Forelimb muscle (tissue), 1 donor: ENCODE measurements at regions not wholly inside any gene's neighbourhood (a gene's known extent, or its start where the extent isn't known, plus 50 kb on each side); places are given as distances from the start of the nearest gene placed in this dataset.

Experiments
- DNase-seq: peaks from one replicate; pipeline ENCODE4 v3.0.0-alpha.2; 2013; ENCODE audit warnings: low read depth

DNA sequence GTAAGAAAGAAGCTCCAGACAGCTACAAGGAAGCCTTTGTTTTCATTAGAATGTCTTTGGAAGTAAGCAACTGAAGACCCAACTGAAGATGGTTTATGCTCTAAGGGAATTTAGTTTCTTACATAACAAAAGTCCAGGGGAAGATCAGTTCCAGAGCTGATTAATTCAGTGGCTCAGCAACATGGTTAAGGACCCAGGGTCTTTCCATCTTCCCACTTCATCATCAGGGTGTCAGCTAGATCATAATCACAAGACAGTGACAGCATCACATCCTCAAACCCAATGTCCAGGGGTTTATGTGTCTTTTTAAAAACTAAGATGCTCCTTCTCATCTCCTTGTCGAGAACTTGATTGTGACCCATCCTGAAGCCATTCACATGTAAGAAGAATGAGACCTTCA, 119.7 kb upstream of the PRDM1 start:
- DNase-seq, result no peak

DNA sequence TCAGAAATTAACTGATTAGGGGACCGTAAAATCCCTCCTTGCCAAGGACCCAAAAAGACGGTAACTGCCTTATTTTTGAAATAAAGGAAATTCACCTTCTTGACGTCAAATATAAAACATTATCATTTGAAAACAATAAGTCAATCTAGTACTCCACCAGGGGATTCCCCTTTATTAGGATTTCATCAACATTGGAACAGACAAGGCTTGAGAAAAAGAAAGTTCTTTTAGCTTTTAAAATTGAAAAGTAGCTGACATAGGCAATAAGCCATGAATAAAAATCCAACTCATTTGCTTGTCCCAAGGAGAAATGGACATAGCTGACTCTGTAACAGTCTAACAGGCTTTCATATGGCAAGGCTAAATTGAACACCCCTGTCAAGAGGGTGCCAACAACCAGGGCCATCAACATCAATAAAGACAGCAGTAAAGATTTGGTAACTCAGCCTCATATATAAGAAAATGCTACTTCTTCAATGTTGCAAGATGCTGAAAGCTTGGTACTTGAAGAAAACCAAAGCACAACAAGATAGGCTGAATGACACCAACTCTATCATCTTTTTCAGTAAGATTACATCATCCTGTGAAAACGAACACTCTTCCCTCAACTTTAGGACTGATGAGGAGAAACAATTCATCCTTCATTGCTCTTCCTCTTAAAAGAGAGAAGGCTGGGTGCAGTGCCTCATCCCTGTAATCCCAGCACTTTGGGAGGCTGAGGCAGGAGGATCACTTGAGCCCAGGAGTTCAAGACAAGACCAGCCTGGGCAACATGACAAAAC, 121.0 kb upstream of the PRDM1 start:
- DNase-seq, result no peak

DNA sequence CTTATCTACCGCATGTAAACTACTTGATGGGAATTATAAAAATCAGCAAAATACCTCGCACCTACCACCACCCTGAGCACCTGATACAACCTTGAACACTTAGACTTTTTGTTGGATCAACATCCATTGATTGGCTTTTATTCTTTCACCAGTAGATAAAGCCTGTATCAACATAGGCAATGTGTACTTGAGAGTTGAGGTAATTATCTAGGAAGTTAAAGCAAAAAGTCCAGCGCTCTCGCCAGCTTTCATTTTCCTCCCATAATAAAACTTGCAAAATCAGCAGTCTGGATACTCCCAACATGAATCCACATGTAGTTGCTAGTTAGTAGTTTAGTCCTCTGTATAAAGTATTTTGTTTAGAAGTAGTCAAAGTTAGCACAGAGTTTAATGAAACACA, 132.0 kb upstream of the PRDM1 start:
- no peak for DNase-seq

DNA sequence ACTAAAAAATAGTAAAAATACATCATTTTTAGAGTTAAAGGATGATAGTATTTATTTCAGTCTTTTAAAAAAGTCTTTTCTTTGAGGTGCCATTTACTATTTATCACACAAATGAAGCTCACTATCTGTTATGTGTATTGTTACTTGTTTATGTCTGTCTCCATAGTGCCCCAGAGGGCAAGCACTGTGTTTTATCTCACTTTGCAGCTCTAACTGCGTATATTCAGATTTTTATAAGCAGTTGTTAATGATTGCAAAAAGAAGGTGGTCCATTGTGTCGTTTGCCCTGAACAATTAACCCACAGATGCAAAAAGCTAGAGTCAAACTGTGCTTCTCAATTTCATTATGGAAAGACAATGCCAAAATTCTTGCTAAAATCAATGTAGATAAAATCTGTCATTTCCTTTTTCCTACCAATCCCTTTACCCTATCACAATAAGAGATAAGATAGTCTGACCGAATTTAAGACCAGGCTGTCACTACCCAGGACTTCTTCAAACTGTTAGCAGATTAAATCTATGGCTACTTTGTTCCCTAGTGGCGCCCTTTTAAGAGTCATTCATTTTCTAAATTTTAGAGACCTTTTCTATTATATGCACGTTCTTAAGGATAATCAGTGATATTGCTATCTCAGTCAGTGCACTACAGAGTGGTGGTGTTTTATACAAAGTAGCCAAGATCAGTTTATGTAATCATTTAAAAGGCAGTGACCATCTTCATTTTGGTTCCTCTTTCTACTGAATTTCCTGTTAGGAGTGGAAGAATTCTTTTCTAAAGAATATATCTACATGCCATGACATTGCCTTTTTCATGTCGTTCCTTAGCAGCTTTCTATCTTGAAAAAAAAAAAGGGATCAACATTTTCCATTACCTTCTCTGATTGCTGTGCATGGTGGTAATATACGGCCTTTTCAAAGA, 133.1 kb upstream of the PRDM1 start:
- no peak for DNase-seq

DNA sequence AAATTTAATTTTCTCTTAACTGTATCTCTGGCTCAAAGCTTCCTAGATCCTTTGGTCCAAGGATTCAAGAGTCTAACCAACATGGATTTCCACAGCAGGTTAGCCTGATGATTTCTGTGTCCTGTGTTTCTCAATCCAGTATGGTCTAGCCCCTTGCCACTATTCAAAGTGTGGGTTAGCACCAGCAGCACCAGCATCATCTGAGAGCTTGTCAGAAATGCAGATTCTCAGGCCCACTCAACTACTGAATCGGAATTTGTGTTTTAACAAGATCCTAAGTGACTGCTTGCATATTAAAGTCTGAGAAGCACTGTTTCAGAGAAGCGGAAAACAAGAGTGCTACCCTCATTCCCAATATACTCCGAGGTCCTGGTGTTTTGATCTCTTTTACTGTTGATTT, 133.8 kb upstream of the PRDM1 start:
- DNase-seq, result no peak

DNA sequence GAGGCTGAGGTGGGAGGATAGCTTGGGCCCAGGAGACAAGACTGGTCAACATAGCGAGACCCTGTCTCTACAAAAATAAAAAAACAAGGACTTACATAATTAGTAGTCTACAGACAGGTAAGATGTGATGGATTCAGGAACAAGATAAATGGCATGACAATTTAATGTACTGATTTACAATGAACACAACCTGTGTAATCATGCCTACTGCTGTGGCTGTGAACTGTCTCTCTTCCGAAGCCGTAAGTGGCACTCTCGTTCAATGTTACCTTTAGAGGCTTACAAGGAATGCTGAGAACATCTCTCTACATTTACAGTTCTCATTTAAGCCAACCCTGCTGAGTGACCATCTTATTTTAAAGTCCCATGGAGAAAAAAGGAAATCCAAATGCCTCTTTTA, 134.8 kb upstream of the PRDM1 start:
- no peak for DNase-seq

DNA sequence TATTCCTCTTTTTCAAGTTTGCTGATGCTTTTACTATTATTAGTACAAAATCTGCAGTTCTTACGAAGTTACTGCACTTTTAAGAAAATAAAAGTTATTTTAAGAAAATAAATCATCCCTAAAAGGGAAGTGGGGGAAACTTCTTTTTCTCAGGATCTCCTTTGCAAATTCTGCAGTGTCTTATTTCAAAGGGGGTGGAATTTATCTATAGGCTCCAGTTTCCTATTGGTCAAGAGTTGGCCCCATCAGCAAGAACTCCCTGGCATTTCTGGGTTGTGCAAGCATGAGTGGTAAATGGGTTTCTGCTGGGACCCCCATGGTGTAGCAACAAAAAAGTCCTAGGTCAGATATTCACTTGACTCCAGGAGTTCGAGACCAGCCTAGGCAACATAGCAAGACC, 136.3 kb upstream of the PRDM1 start:
- DNase-seq, result no peak

DNA sequence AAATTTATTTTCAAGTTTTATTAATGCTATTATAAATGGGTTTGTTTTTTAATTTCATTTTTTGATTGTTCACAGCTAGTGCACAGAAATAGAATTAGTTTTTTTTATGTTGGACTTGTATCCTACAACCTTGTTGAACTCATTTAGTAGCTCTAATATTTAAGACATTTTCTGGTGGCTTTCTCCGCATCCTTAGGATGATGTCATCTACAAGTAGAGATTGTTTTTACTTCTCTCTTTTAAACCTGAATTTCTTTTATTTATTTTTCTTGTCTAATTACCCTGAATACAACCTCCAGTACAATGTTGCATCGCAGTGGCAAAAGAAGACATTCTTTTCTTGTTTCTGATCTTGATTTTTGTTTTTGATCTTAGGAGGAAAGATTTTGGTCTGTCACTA, 142.6 kb upstream of the PRDM1 start:
- no peak for DNase-seq

DNA sequence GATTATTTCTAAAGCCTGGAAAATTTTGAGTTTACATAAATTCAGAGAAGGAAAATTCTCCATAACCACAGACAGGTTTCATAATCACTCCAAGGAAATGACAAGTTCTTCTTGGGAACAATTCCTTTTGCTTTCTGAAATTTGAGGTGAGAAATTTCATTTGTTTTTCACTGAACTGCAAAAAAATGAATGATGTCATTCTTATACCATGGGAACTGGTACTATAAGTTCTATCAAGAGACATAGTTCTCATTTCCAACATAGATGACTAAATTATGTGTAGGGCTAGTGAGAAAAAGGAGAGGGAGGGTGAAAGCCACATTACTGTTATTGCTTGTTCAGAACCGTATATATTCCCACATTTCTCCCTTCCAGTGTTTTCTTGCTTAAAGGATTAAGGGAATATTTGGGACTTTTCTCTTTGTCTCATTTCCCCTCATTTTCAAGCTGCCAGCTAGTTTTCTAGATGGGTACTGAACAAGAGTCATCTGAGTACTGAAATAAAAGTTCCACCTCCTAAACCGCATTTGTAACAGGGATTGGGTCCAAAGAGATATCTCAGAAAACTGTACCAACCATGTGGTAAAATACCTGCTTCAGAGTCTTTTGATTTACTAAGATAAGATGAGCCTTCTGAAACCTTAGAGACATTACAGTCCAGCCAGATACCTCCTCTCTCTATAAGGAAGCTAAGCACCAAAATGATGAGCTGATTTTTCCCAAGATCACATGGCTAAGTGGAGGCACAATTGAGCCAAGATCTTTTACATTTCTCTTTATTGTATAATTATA, 144.3 kb upstream of the PRDM1 start:
- DNase-seq, result no peak

DNA sequence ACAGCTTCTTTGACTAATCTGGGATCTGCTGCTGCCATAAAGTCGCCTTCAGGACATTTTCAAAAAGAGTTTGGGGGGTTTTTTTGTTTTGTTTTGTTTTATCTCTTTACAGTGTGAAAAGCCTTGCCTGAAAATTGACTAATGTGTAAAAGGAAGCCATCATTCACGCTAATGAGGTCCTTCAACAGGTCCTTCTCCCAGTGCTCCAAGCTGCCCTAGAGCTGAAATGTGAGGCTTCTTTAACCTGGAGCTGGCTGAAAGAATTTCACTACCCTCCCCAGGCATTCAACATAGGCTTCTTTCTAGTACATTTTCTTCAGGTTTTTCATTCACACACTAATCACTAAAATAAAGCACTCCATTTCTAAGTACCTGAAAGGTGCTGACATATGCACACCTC, 145.1 kb upstream of the PRDM1 start:
- no peak for DNase-seq

DNA sequence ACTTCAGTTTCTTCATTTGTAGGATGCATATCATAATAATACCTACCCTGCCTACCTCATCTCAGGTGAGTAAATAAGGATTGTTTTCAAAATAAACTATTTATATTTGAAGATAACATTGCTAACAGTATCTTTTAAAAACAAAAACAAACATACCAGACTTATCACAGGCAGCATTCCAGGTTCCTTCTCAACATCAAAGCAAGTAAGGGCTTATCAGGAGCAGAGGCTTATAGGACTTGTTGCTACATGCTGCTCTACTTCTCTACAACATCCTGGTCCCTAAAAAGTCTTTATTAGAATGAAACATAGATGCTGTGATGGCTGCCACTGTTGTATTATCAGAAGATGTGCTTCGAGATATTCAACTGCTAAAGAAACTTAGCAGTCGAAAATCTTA, 149.2 kb upstream of the PRDM1 start:
- no peak for DNase-seq

DNA sequence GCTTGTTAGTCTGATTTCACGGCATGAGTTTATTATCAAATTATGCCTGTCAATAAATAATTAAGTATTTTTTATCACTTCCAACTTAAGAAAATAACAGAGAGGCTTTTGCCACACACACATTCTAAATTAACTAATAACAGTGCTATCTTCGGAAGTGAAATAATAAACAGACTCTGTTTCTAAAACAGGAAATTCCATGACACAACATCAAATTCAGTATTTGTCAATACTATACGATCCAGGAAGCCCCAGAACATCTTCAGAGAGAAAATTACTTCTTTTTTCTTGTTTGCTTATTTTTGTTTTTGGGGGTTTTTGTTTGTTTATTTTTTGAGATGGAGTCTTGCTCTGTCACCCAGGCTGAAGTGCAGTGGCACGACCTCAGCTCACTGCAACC, 150.7 kb upstream of the PRDM1 start:
- no peak for DNase-seq

DNA sequence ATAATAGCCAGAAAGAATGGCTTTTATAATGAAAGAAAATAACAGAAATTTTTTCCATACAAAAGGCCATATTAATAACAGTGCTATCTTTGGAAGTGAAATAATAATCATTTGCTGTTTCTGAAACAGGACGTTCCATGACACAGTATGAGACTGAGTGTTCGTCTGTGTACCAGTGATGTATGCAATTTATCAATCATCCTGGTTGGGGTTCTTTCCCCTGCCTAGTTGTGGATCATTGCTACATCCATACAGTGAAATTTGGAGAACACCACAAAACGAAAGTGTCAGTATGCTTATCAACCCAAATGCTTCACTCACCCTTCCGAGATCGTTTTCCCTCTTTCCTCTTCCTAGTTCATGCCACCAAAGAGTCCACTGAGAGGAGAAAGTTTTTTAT, 151.4 kb upstream of the PRDM1 start:
- no peak for DNase-seq

DNA sequence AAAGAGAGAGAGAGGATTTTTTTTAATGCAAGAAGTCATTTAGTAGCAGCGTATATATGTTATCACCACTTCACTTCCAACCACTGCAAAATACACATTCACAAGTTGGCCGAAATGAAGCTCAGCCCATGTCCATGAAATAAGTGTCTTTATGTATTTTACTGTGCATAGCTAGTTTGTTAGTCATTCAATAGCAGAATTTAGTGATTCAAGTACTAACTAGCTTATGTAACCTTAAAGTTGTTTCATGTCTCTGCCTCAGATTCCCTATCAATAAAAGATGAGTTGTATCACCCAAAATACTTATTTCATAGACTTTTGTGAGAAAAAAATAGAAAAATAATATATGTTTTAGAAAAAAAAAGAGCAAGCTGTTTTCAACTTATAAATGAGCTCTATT, 153.7 kb upstream of the PRDM1 start:
- DNase-seq, result no peak

DNA sequence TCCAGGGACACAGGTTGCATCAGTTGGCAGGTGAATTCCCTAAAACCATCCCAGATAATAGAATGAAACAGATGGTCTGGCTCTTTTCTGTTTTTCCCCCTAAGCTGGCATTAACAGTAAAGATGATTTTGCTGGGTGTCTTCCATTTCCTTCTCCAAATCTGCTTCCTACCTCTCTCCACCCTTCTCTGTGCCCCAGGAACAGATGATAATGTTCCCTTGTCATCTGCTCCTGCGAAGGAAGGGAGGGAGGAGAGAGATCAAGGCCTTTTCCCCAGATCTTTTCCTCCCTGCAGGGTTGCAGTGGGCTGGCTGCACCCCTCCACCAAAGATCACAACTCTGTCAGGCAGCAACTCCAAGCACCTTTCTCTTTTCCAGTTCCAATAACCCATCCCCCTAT, 156.5 kb upstream of the PRDM1 start:
- DNase-seq, result no peak

DNA sequence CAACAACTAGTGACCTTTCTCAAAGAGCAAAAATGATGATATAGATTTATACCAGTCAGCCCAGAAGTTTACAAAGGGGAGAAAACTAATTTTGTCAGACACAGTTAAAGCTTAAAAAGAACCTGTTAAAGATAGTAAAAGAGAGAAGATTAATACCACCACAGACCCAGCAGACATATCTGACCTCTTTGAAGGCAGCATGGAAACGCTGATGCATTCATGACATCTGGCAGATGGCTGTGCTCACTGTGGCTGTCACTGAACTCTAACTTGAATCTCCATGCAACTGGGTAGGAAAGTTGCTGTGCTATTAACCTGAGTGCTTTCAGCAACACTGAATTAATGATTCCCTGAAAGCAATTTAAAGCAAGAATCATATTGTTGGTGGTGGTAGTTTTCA, 159.8 kb upstream of the PRDM1 start:
- no peak for DNase-seq

DNA sequence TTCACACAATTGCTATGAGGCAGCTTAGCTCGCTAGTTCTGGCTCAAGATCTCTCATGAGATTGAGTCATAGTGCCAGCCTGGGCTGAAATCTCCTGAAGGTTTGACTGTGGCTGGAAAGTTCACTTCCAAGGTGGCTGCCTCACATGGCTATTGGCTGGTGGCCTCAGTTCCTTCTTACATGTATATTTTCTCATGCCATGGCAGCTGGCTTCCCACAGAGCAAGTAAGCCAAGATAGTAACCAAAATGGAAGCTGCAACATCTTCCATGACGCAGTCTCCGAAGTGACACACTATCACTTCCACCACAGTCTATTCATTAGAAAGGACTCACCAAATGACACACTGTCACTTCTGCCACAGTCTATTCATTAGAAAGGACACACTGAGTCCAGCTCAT, 160.4 kb upstream of the PRDM1 start:
- no peak for DNase-seq

DNA sequence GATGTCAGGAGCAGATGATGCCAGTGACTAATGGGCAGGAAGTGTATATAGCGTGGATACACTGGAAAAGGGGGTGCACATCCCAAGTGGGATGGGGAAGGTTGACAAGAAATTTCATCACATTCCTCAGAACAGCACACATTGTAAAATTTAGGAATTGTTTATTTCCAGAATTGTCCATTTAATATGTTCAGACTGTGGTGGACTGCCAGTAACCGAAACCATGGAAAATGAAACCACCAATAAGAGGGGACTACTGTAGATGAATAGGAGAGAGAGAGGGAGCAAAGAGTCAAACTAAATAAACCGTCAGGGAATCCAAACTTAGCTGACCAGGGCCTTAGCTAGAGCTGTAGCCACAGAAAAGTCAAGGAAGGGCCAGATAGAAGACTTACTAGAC, 164.4 kb upstream of the PRDM1 start:
- no peak for DNase-seq

DNA sequence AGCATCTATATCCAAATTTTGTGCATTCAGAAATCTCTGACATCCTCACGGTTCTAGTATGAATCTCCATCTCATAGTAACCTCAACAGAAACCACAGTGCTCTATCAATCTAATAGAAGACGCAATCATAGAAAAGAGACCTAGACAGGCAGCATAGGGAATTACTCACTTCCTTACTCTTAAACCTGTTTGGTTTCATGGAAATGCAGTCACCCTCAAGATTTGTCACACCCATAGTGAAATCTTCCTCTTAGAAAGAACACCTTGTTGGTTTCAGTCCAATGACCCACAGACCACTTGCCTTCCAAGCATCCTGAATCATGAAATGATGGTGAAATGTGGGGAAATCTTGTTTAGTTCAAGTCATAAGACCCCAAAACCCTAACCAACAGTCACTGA, 166.1 kb upstream of the PRDM1 start:
- no peak for DNase-seq

DNA sequence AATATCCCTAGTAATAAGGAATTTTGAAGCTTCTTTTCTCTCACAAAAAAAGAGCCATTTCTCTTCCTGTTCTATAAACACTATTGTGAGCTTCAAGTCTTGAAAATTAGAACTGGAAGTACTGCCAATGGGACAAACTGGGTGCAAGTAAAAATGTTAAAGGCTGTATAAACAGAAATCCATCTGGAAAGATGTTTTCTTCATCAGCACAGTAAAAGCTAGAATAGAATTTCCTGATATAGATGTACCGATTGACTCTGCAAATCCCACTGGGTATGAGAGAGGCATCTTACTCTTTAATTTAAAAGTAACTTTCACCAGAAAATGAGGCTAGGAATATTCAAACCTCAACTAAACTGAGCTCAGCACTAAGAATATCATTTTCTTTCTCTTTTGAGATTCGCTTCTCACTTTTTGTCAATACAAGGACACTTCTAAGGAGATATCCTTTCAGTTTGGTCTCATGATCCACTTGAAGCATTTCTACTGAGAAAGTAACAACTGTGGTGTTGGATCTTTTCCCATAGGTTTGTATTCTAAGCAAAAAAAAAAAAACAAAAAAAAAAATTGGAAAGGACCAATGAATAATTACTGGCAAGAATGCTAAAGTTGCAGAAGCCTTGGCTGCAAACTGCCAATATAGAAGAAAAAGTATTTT, 169.0 kb upstream of the PRDM1 start:
- DNase-seq, result no peak

DNA sequence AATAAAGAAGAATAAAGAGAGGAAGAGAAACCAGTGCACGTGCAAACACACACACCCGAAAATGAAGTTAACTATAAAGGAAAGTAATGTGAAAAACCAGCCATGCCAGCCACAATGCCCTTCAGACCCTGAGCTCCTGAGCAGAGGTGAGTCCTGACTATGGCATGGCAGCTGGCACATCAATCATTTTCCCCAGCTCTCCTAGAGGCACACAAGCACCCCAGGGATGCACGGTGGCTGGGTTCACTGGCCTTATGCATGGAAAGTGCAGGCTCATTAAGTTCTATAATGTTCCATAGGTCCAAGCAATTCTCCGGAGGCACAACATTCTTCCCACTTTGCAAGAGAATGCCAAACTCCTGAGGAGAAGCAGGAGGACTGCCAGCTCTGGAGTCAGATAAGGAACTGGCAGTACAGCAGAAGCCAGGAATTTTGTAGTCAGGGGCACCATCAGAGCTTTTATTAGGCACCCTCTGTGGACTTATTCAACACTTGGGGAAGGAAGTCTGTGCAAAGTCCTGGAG, 175.0 kb upstream of the PRDM1 start:
- no peak for DNase-seq

DNA sequence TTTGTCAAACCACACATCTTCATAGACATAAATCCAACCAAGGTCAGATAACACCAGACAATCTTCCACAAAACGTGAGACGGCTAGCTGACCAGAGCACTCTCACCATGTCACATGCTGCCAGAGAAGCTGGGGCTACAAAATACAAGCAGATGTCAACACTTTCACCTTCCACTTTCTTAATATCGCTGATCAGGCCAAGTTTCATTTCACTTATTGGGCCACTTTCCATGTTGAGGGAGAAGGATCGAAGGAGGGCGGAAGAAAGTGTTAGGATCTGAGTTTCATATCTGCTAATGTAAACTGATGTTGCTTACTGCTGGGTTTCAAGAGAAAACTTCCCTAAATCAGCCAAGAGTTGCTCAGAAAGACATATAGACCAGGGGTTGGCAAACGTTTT, 177.0 kb upstream of the PRDM1 start:
- no peak for DNase-seq
